Endothelial cell of umbilical vein (primary cell): ENCODE measurements at regions not wholly inside any gene's neighbourhood (a gene's known extent, or its start where the extent isn't known, plus 50 kb on each side); places are given as distances from the start of the nearest gene placed in this dataset.

Source experiments
- CTCF ChIP-seq, 2 donors: IDR thresholded peaks; 1 replicate in 1 of 2; 2 replicates in 1 of 2; pipeline ENCODE4 v1.5.1; 2011; ENCODE audit warnings: low read length in 2 of 2, mild to moderate bottlenecking in 2 of 2, moderate library complexity in 2 of 2, control low read depth in 1 of 2, inconsistent platforms in 1 of 2, low read depth in 1 of 2; ENCODE audit not compliant: insufficient read depth in 1 of 2; ENCODE audit errors: extremely low read depth in 1 of 2
- POLR2A ChIP-seq: IDR thresholded peaks from 2 replicates; pipeline ENCODE4 v1.6.1; 2012; ENCODE audit warnings: low read depth, mild to moderate bottlenecking, control low read depth, low read length

- TF ChIP-seq CTCF (IDR thresholded peaks at IDR 0.05; ENCODE audit: extremely low read depth in 1 of 2, insufficient read depth in 1 of 2, low read depth in 1 of 2, low read length in 2 of 2) (no peak), POLR2A (no peak)
Observed at GRCh38 chr3:118573912-118574311, 460.7 kb downstream of the IGSF11 start.
